Colonic mucosa (tissue), 4 donors: ENCODE measurements at regions not wholly inside any gene's neighbourhood (a gene's known extent, or its start where the extent isn't known, plus 50 kb on each side); places are given as distances from the start of the nearest gene placed in this dataset.

Source experiments
- DNase-seq: peaks from one replicate; pipeline ENCODE4 v3.0.0-alpha.2; 2020
- H3K27ac ChIP-seq: fragments of 200-600 bp; one replicate; pipeline ENCODE4 v1.8.0; 2021
- H3K27me3 ChIP-seq: fragments of 200-600 bp; one replicate; pipeline ENCODE4 v1.8.0; 2021
- H3K36me3 ChIP-seq: fragments of 200-600 bp; one replicate; pipeline ENCODE4 v1.8.0; 2021
- H3K4me1 ChIP-seq: fragments of 200-600 bp; one replicate; pipeline ENCODE4 v1.8.0; 2021; ENCODE audit warnings: mild to moderate bottlenecking
- H3K4me3 ChIP-seq: fragments of 200-600 bp; one replicate; pipeline ENCODE4 v1.8.0; 2021
- H3K9ac ChIP-seq, 2 donors: one replicate each; pipeline ENCODE4 v1.7.0; 2013; ENCODE audit warnings: control low read depth in 2 of 2, low read depth in 2 of 2, low read length in 2 of 2
- H3K9me3 ChIP-seq: fragments of 200-600 bp; one replicate; pipeline ENCODE4 v1.8.0; 2021
- CTCF ChIP-seq: fragments of 200-600 bp; IDR thresholded peaks from one replicate; pipeline ENCODE4 v1.8.0; 2022; ENCODE audit warnings: antibody characterized with exemption, mild to moderate bottlenecking
- intact Hi-C: fragments of 100-400 bp; cut with DNase I; formaldehyde crosslinking; loops from one replicate; pipeline ENCODE4 v1.14.1; 2022
- donor health status: healthy.
- donor health status: DM: no; HTN: no; CAD: no.
- donor health status: DM: no; HTN: no; CAD: no.

DNA sequence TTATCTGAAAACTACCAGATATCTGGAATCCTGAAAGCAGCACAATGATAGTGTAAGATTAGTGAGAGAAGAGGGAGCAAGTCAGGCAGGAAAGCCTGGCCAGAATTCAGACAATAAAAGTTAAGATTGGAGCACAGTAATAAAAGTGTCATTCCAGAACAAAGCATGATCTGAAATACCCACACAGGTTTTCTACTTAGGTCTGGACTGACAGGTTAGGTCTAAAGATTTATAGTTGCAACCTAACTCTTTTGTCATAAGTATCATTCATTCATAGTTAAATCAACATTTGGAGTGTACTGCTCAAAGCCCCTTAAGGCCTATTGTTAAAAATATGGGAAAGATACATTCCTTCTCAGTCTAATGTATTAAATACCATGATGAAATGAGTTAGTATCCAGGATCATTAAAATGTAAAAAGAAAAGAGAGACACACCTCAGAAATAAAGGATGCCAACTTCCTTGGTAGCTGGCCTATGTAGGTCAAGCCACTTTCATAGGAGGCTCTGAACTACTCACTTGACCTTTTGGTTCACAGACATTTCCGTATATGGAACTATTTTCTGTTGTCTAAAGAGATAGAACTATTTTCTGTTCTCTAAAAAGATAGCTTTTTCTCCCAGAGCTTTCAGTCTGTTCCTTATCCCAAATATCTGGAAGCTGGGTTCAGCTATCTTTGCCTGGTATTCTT is 105.2 kb downstream of the FAS start:
- no peak for TF ChIP-seq CTCF
- H3K27ac ChIP-seq = no peak overlapping the region
- H3K36me3 ChIP-seq = no peaks in the 10 kb centered on the region
- no peak for DNase-seq
- no peaks in the 10 kb centered on the region for H3K27me3 ChIP-seq
- H3K4me3 ChIP-seq = no peak overlapping the region
- no peaks in the 10 kb centered on the region for H3K9me3 ChIP-seq
- intact Hi-C loops = no loop called here
- H3K4me1 ChIP-seq = no peaks in the 10 kb centered on the region
- H3K9ac ChIP-seq = no peak overlapping the region

DNA sequence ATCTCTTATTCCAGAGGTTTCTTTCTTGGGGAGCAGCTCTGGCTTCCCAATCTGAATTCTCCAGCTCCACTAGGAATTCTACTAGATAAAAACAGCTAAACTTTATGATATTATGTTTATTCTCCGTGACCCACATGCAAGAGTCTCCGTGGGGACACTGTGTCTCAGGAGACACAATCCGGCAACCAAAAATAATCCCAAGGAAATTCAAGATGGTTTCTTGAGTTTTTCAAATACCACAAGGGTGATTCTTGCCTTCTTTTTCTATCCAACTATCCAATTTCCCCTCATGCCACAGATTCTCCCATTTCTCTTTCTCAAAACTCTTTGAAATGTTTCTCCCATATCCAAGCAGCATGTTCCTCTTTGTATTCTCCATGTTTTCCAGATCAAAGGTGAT is 103.1 kb downstream of the FAS start:
- DNase-seq = no peak

GRCh38 chr10:89092981-89093380 is 102.4 kb downstream of the FAS start:
- no peaks in the 10 kb centered on the region for H3K36me3 ChIP-seq
- no peak for DNase-seq
- intact Hi-C loops = no loop called here
- H3K4me1 ChIP-seq = no peaks in the 10 kb centered on the region
- H3K27ac ChIP-seq = no peak overlapping the region
- H3K9ac ChIP-seq = no peak overlapping the region
- H3K27me3 ChIP-seq = no peaks in the 10 kb centered on the region
- H3K9me3 ChIP-seq = no peaks in the 10 kb centered on the region
- H3K4me3 ChIP-seq = no peak overlapping the region
- TF ChIP-seq CTCF = no peak

More for the DNA sequence above, 103.1 kb downstream of the FAS start:
- no peak overlapping the region for H3K9ac ChIP-seq
- intact Hi-C loops = no loop called here
- H3K27ac ChIP-seq = no peak overlapping the region
- no peaks in the 10 kb centered on the region for H3K4me1 ChIP-seq
- no peaks in the 10 kb centered on the region for H3K36me3 ChIP-seq
- no peak for TF ChIP-seq CTCF
- H3K27me3 ChIP-seq = no peaks in the 10 kb centered on the region
- no peaks in the 10 kb centered on the region for H3K9me3 ChIP-seq
- no peak overlapping the region for H3K4me3 ChIP-seq

- intact Hi-C loops = no loop called here
- Histone ChIP-seq H3K27me3 (no peaks in the 10 kb centered on the region), H3K27ac (no peak overlapping the region), H3K36me3 (no peaks in the 10 kb centered on the region), H3K9ac (no peak overlapping the region), H3K4me3 (no peak overlapping the region), H3K4me1 (no peaks in the 10 kb centered on the region), H3K9me3 (no peaks in the 10 kb centered on the region)
- no peak for DNase-seq
- no peak for TF ChIP-seq CTCF
Observed at GRCh38 chr10:89092439-89092838, 101.8 kb downstream of the FAS start.

GRCh38 chr10:89091496-89091895 is 100.9 kb downstream of the FAS start:
- H3K27me3 ChIP-seq = no peaks in the 10 kb centered on the region
- intact Hi-C loops = no loop called here
- H3K36me3 ChIP-seq = no peaks in the 10 kb centered on the region
- H3K9ac ChIP-seq = no peak overlapping the region
- no peak for DNase-seq
- H3K27ac ChIP-seq = no peak overlapping the region
- no peak overlapping the region for H3K4me3 ChIP-seq
- TF ChIP-seq CTCF = no peak
- H3K9me3 ChIP-seq = no peaks in the 10 kb centered on the region
- no peaks in the 10 kb centered on the region for H3K4me1 ChIP-seq
